GM18867 (cell line): ENCODE measurements at regions not wholly inside any gene's neighbourhood (a gene's known extent, or its start where the extent isn't known, plus 50 kb on each side); places are given as distances from the start of the nearest gene placed in this dataset.

Experiments
- ATAC-seq: cut with Tn5 transposase; IDR thresholded peaks from one replicate; pipeline ENCODE4 v1.9.1; 2021; ENCODE audit warnings: mild to moderate bottlenecking, moderate library complexity; ENCODE audit not compliant: unreplicated experiment

GRCh38 chr12:65622056-65622455 lies 202.2 kb upstream of the HMGA2 start:
- no peak for ATAC-seq

GRCh38 chr12:65623507-65623906 lies 200.8 kb upstream of the HMGA2 start:
- no peak for ATAC-seq

GRCh38 chr12:65624554-65625086 lies 199.7 kb upstream of the HMGA2 start:
- no peak for ATAC-seq

GRCh38 chr12:65628061-65628460 lies 196.2 kb upstream of the HMGA2 start:
- ATAC-seq = no peak

GRCh38 chr12:65630555-65630954 lies 193.7 kb upstream of the HMGA2 start:
- no peak for ATAC-seq

GRCh38 chr12:65631621-65632111 lies 192.6 kb upstream of the HMGA2 start:
- no peak for ATAC-seq

- no peak for ATAC-seq
Measured at GRCh38 chr12:65632131-65632855, 192.0 kb upstream of the HMGA2 start.

GRCh38 chr12:65634061-65634460 lies 190.2 kb upstream of the HMGA2 start:
- no peak for ATAC-seq

GRCh38 chr12:65634626-65635331 lies 189.5 kb upstream of the HMGA2 start:
- no peak for ATAC-seq

GRCh38 chr12:65636436-65636835 lies 187.8 kb upstream of the HMGA2 start:
- no peak for ATAC-seq

- ATAC-seq = no peak
Measured at GRCh38 chr12:65637150-65637549, 187.1 kb upstream of the HMGA2 start.

- ATAC-seq = no peak
Measured at GRCh38 chr12:65637774-65638173, 186.5 kb upstream of the HMGA2 start.

GRCh38 chr12:65638324-65638723 lies 186.0 kb upstream of the HMGA2 start:
- ATAC-seq = no peak

- ATAC-seq = no peak
Measured at GRCh38 chr12:65640489-65640901, 183.8 kb upstream of the HMGA2 start.

- ATAC-seq = no peak
Measured at GRCh38 chr12:65642061-65642661, 182.1 kb upstream of the HMGA2 start.

- no peak for ATAC-seq
Measured at GRCh38 chr12:65643171-65643570, 181.1 kb upstream of the HMGA2 start.

- no peak for ATAC-seq
Measured at GRCh38 chr12:65643595-65644386, 180.5 kb upstream of the HMGA2 start.

GRCh38 chr12:65646127-65646643 lies 178.1 kb upstream of the HMGA2 start:
- no peak for ATAC-seq

GRCh38 chr12:65647074-65647473 lies 177.2 kb upstream of the HMGA2 start:
- no peak for ATAC-seq

- no peak for ATAC-seq
Measured at GRCh38 chr12:65648461-65648860, 175.8 kb upstream of the HMGA2 start.

GRCh38 chr12:65649126-65649525 lies 175.2 kb upstream of the HMGA2 start:
- ATAC-seq = no peak
